Heart left ventricle (tissue), 13 donors: ENCODE measurements at regions not wholly inside any gene's neighbourhood (a gene's known extent, or its start where the extent isn't known, plus 50 kb on each side); places are given as distances from the start of the nearest gene placed in this dataset.

Experiments used
- CTCF ChIP-seq, 12 donors: fragments of 200-600 bp; sonication (generic) in 4 of 12; IDR thresholded peaks; one replicate each; pipeline versions ENCODE4 v1.5.0 to v1.8.0; 2018 to 2022; ENCODE audit warnings: antibody characterized with exemption in 12 of 12, mild to moderate bottlenecking in 5 of 12
- POLR2A ChIP-seq, 2 donors: fragments of 450-650 bp; IDR thresholded peaks; one replicate each; pipeline ENCODE4 v1.6.1; 2017; ENCODE audit warnings: antibody characterized with exemption in 2 of 2, mild to moderate bottlenecking in 2 of 2, moderate library complexity in 2 of 2
- donor health status: ischemic (EF 13 %, LVEDD 7.1; RV severe dilation, severe dysfunction).
- donor health status: DM: no; HTN: yes; CAD: no.
- donor health status: DM: no; HTN: no; CAD: no.
- donor health status: ischemic (EF 25% LVEDD 6.9; RV normal size, moderate dysfunction).
- donor health status: ischemic (EF 25% LVEDD 5.7; RV mildly dilated, moderate dysfunction).
- donor health status: ischemic (EF 35%, LVEDD 5.7; RV mildly dilated, moderate dysfunction).
- donor health status: nonischemic (EF 11% LVEDD 7.7; RV severe dilation, severe dysfunction).
- donor health status: DM: yes; HTN: yes; CAD: no.
- donor health status: PGD.
- donor health status: ischemic (EF 29% LVEDD 5.4; RV normal size, mild dysfunction).
- donor health status: nonischemic (EF 23%, LVEDD 6.1; RV moderate dilation, normal function).

GRCh38 chr7:121798453-121798840 is 74.5 kb upstream of the PTPRZ1 start:
- TF ChIP-seq CTCF (IDR thresholded peaks at IDR 0.05) (no peak), POLR2A (IDR thresholded peaks at IDR 0.05) (no peak)
